Breast epithelium (tissue), 3 donors: ENCODE measurements at regions not wholly inside any gene's neighbourhood (a gene's known extent, or its start where the extent isn't known, plus 50 kb on each side); places are given as distances from the start of the nearest gene placed in this dataset.

Experiments
- POLR2A ChIP-seq: fragments of 450-650 bp; IDR thresholded peaks from one replicate; pipeline ENCODE4 v1.6.1; 2016; ENCODE audit warnings: antibody characterized with exemption, mild to moderate bottlenecking, moderate library complexity
- POLR2AphosphoS5 ChIP-seq, 3 donors: sonication (generic); formaldehyde crosslinking; IDR thresholded peaks; one replicate each; pipeline ENCODE4 v1.6.1; 2017; ENCODE audit warnings: antibody characterized with exemption in 3 of 3
- TF ChIP-seq, protein P1 (sequence below), 3 donors: fragments of 450-650 bp; IDR thresholded peaks; one replicate each; pipeline ENCODE4 v1.5.1; 2016 to 2017; ENCODE audit warnings: antibody characterized with exemption in 3 of 3, mild to moderate bottlenecking in 3 of 3, moderate library complexity in 3 of 3

DNA sequence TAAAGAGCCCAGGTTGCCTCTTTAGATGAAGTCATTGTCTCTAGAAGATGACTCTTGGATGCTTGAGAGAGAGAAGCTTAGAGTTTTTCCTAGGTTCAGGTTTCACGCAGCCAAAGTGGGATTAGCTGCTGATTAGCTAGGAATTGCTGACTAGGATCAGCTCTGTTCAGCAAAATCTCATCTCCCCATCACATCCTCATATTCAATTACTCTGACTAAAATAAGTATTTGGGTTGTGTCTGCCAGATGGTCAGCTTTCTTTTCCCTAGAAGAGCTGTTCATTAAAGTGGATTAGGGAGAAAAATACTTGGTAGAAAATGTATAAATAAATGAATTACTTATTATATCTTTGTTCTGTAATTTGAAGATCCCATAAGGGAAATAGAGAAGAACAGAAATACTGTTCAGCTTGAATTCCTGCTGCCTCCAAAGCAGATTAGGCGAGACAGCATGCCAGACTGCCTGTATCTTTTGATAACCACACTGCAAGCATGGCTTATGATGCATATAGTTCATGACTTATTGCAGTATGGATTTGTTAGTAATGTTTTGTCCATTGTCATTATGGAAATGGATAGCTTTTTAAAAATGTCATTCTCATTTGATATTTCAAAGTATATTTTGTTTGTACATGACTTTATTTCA, 184.8 kb upstream of the CD180 start:
- TF ChIP-seq, protein P1, sequence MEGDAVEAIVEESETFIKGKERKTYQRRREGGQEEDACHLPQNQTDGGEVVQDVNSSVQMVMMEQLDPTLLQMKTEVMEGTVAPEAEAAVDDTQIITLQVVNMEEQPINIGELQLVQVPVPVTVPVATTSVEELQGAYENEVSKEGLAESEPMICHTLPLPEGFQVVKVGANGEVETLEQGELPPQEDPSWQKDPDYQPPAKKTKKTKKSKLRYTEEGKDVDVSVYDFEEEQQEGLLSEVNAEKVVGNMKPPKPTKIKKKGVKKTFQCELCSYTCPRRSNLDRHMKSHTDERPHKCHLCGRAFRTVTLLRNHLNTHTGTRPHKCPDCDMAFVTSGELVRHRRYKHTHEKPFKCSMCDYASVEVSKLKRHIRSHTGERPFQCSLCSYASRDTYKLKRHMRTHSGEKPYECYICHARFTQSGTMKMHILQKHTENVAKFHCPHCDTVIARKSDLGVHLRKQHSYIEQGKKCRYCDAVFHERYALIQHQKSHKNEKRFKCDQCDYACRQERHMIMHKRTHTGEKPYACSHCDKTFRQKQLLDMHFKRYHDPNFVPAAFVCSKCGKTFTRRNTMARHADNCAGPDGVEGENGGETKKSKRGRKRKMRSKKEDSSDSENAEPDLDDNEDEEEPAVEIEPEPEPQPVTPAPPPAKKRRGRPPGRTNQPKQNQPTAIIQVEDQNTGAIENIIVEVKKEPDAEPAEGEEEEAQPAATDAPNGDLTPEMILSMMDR (IDR thresholded peaks at IDR 0.05), result no peak
- TF ChIP-seq POLR2AphosphoS5 (IDR thresholded peaks at IDR 0.05) (no peak), POLR2A (no peak)
